HG03025 (cell line): ENCODE measurements at regions not wholly inside any gene's neighbourhood (a gene's known extent, or its start where the extent isn't known, plus 50 kb on each side); places are given as distances from the start of the nearest gene placed in this dataset.

Experiments used
- ATAC-seq: cut with Tn5 transposase; IDR thresholded peaks from one replicate; pipeline ENCODE4 v1.9.1; 2021; ENCODE audit warnings: mild to moderate bottlenecking, moderate library complexity; ENCODE audit not compliant: unreplicated experiment, low FRiP score

DNA sequence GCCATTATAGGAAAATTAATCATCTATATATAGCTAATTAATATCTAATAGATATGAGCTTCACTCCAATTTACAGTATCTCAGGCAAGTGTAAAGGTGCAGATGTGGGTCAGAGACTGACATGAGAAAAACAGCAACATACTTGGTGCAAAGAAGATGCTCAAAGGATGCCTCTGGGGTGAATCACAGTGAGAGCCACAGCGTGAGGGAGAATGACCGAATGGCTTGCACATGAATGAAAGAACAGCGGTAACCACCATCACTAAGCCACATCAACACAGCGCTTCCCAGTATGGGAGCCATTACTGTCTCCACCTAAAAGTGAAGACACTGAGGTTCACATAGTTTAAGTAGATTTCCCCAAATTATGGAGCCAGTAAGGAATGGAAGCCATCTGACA is 423.4 kb upstream of the ID2 start:
- ATAC-seq: no peak

DNA sequence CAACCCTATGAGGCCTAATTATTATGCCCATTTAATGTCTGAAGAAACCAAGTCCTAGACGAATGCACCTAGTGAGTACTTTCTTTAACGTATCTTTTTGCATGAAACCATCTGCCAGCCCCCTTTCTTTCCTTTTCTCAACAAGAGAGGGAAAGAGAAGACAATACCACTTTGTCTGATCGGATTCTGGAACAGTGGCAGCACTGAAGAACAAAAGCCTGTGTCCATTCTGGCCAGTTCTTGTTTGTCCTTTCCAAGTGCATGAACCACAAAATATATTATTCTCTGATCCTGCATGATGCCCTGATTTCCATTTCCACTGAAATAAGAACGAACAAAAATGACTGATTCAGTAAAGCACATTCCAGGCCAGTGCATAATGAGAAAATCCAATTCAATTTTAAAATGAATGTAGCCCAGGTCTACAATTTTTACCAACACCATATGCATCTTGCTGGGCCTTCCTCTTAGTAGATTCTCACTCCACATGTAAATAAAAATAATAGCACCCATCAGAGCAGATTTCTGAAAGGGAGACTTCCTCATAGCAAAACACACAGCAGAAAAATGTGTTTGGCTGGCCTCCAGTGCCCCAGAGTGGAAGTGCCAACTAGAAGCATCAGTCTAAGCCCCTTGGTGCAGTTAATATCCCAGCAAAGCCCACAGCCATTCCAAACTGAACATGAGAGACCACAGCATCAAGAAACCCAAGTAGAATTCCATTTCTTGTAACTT is 422.6 kb upstream of the ID2 start:
- ATAC-seq: no peak

DNA sequence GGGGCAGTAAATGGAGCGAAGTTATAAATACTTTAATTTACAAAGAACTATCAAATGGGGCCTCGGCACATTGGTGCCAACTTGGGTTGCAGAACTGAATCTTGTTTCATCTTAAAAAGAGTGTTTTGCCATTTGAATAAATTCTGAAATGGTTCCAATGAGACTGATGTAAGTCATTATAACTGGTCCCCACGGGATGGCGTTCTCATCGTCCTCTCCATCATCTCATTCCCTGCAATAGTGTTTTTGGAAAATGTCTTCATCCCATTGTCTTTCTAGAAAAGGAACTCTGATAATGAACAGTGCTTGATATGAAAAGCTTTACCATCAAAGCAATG is 422.0 kb upstream of the ID2 start:
- no peak for ATAC-seq

DNA sequence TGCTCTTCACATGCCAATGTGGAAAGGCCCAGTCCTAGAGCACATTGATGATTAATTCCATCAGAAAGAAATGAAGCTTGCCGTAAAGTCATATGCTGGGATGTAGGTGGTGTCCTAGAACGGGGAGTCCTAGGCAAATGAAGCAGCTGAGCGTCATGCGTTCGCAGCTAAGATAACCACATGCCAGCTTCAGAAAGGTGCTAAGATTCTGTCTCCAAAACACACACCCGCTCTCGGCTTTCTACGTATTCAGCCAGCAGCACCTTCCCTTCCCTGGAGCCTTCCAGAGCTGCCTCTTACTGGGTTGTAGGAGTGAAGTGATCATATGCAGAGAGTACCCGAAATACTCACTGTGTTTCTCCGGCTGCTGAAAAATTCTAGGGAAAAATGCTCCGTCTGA is 421.6 kb upstream of the ID2 start:
- ATAC-seq: no peak

DNA sequence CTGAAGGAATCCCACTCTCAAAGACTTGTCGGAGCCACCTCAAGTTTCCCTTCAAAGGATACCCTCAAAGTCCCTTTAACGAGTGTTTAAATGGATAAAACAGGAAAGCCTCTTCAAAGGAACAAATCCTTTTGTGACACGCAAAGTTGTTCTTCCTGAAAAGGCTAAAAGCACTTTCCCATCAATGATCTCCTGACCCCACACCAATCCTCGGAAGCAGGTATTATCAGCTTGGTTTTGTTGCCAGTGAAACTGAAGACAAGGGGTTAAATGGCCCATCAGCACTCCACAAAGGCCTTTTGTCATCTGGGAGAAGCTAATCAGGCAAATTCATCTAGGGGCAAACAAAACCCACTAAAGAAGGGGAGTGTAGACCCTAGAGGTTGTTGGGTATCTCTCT is 418.0 kb upstream of the ID2 start:
- no peak for ATAC-seq

DNA sequence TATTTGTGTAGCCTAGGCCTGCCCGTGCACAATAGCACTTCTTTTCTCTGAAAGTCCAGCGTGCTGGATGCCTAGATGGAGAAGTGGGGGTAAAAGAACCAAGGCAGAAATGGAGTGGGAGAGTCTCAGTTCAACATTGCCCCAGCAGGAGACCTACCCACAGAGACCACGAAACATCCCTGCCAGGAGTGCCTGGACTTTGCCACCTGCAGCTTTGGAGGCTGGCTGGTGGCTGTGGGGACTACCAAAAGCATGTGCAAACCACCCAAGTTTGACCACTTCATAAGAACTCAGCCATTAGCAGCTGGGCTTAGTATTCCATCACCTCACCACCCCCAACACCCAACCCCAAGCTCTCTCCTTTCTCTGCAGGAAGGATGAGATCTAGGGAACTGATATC is 416.9 kb upstream of the ID2 start:
- no peak for ATAC-seq

DNA sequence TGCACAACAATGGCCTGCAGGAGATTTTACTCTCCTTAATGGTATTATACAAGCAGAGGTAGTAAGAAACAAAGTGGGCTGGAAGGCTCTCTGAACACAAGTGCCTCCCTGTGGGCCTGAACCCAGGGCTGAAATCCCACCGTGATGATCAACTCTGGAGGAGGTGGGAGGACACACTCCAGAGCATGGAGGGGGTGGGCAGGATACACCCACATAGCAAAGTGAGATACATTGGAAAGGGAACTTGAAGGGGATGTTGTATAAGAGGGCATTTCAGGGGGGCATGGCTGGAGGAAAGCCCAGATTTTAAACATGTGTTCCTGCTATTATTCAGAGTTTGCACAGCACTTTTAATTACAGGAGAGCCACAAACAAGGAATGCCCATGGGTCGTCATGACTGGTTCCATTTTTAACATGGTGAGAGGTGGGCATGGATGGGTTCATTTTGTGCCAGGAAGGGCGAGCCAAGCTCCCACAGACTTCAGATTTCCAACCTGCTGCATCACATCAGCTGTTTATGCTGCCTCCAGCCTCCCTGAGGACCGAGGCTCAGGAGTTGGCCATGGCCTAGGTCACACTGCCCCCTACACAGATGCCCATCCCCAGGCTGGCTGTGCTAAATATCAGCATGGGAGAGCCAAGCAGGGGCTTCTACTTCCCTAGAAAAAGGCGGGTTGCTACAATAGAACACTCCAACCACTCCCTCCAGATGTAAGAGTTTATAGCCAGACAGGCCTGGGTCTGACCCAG is 416.2 kb upstream of the ID2 start:
- ATAC-seq: no peak

DNA sequence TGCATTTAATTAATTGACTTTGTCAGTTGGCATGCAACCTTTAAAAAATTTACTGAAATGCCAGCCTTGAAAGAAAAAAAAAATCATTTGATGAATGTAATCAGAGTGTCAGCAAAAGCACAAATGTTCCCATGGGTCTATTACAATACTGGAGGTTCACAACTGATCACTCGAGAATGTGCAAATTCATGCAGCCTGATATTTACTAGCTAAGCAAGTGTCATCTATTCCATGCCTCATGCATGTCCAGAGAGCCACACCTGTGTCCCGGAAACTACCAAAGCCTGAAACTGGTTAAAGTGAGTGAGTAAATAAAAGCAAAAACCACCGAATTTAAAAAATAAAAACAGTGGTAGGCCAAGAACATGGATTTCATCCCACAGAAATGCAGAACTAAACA is 415.3 kb upstream of the ID2 start:
- no peak for ATAC-seq

DNA sequence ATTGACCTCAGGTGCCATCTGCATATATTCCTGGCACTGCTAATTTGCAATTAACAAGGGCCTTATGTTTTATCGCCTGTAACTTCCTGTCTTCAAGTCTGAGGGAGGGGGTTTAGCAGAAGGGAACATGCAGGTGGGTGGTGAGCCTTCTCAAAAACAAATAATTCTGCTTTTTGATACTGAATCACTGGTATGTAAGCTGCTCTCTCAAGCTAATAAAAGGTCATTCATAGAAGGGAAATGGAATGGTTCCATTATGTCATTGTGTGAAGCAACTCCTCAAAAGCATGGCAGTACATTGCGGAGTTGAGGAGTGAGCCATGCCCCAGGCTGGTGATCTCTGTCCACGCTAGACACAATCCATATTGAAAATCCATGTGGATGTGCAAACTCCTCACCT is 414.8 kb upstream of the ID2 start:
- no peak for ATAC-seq

DNA sequence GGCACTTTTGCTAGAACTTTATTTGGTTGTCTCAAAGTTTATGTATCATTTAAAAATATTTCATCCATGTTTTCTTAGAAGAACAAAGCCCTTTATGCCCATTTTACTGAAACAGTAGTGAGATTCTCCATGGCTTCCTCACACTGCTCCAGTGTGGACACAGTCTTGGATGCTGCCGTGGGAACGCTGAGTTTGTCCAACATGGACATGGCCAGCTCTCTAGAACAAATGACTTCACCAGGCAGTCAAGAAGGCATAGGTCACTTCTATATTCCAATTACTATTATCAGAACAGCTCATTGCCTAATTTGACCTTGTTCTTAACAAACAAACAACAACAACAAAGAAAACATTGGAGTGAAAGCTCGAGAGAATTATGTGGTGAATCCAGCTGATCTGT is 414.1 kb upstream of the ID2 start:
- ATAC-seq: no peak

DNA sequence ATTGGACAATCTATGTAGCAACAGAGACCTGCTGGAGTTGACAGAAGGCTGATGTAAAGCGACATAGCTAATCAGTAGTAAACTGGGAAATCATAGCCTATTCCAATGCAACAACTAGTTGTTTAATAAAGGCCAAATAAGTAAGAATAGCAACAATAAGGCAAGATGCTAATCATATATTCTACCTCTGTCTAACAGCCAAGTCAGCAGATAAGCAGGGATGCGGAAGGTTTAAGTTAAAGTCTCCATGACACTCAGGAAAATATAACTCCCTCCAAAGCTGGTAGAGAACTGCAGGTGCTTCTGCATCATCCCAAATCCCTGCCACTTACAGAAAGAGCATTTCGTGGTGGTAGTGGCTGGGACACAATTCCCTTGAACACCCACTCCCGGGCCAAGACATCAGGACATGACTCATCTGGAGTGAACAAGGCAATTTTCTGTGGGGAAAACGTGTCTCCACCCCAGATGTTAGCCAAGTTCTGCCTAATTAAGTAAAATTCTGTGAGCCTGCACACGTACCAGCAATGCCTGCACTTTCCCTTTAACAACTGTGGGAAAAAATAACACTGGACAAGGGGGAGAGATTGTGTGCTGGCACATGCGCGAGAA is 413.6 kb upstream of the ID2 start:
- ATAC-seq: no peak

DNA sequence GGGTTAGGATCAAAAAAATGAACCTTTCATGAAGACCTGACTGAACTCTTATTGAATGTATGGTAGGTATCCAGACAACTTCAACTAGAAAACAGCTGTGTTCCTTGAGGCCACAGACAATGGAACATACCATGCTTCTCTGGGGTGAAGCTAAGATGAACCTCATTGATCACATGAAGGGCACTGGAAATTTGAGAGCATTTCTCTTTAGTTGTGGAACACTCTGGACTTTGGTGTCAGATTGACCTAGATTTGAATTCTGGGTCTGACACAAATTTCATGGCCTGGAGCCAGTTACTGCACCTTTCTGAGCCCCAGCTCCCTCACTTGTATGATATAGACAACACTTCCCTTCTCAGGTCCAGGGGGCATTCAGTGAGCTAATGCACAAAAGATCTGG is 411.2 kb upstream of the ID2 start:
- ATAC-seq: no peak

DNA sequence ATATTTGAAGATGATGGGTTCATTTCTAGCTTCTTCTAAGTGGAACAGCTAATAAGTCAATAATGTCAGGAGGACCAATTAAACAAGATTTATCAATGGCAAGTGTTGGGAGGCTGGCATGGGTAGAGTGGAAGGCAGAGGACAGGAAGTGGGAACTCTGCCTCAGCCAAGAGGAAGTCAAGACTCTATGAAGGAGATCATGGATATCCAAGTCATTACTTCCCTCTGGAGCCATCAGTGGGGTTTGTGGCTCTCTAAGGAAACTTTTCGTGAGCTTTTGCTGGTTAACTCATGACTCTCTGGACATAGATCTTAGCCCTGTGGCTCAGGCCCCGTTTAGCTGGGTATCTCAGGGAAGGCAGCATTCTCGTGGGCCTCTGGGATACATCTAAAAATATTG is 410.4 kb upstream of the ID2 start:
- no peak for ATAC-seq

DNA sequence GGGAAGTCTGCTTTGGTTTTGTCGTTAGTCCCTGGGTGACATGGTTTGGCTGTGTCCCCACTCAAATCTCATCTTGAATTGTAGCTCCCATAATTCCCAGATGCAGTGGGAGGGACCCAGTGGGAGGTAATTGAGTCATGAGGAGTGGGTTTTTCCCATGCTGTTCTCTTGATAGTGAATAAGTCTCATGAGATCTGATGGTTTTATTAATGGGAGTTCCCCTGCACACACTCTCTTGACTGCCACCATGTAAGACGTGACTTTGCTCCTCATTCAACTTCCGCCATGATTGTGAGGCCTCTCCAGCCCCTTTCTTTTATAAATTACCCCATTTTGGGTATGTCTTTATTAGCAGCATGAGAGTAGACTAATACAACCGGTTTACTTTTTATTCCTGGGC is 405.8 kb upstream of the ID2 start:
- no peak for ATAC-seq

DNA sequence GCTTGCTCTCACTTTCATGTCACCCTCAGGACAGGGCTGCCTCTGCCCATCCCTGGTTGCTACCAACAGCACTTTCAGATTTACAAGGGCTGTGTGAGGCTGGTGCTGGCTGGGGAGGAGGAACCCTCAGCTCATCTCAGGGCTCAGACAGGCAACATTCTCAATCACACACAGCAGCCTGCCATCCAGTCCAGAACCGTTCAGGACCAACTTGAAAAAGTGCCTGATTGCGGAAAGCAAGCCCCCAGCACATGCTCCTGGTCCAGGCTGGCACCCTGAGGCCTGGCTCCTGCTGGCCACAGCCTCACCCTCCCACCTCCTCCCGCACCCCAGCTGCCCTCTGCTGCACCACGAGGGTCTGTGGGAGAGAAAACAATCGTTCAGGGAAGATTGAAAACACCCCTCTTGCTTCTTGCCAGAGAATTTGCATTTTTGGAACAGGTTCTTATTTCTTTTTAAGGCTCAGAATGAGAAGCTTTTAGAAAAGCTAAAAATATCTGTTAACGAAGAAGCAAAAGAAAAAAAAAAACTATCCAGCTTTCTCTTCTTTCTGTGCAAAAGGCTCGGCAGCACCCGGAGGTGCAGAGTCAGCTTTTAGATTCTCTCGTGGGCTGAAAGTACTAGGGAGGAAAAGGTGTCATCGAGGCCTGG is 403.8 kb upstream of the ID2 start:
- ATAC-seq: no peak

DNA sequence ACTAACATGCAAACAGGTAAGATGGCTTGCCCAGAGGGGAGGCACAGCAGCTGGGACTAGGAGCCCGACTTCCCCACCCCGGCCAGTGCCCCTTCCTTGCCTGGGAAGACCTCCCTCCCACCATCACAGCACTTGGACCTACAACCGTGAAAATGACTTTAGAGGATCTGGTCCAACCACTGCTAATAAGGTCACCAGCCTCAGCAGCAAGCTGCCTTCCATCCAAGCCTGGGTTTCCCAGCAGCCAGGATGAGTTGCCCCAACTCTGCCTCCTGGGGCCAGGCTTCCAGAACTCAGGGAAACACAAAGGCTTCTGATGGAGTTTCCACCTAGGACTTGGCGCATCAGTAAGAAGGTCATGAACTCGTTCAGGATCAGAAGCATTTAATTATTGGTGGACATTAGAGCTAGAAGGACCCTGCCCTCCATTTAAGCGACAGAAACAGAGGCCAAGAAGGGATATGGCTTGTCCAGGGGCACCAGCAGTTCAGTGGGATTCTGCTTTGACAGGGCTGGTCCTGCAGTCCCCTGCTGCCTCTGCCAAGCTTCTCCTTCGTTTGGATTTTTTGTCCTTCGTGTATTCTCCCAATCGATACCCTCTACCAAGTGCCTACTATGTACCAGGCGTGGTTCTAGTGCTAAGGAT is 403.0 kb upstream of the ID2 start:
- no peak for ATAC-seq

DNA sequence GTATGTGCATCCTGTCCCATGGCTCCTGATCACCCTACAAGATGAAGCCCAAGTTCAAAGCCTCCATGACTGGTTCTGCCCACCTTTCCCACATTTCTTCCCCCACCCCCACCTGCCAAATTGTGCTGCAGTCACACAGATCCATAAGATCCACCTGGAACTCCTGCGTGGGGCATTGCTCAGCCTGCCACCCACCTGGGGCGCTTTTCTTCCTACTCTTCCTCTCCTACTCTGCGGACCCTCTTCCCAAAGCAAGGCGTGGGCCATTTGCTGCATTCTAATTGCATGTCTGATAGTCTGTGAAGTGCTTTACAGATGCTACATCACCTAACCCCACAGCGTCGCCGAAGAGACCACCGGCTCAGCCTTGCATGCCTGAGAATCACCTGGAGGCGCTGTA is 402.4 kb upstream of the ID2 start:
- ATAC-seq: no peak

DNA sequence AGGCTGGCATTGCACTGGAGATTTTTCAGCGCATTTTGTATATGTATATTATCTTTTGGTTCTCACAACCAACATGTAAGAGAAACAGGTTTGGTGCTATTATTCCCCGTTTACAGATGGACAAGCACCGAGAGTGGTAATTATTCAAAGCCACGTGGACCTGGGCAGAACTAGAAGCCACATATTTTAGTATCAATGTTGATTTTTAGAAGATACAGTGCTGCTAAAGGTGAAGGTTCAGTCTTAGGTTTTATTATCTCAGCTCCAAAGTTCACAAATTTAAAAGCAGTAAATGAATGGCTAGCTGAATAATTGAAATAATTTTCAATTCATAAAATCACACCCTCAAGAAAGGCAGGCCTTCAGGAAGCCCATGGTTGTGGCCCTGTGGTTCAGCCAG is 400.6 kb upstream of the ID2 start:
- ATAC-seq: no peak

DNA sequence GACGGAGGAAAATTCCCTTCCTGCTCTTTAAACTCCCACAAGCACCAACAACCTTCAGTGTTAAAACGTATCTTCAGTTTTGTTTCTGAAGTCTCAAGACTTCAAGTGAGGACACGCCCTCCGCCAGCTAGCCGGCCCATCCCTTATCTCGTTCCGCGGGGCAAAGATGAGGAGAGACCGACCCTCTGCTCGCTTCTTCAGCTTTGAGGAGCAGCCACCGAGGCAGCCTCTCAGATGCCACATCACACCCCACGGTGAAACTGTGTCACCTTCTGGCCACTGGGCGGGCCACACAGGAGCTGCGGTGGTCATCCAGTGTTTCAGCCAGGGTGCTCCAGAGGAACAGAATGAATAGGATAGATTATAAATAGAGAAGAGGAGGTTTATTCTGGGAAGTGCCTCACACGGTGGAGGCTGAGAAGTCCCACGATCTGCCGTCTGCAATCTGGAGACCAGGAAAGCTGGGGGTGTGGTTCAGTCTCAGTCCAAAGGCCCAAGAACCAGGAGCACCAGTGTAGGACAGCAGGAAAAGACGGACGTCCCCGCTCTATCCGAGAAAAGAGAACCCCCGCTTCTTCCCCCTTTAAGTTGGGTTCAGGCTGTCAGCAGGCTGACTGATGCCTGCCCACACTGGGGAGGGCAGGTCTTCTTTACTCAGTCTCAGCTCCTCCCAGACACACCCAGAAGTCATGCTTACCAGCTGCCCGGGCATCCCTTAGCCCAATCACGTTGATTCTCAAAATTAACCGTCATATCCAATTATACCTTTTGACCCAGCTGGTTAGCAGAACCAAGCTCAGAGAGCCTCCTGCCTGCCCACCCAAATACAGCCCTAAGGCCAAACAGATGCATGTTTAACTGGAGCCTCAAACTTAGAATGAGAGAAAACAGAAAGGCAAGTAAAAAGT is 399.7 kb upstream of the ID2 start:
- no peak for ATAC-seq

DNA sequence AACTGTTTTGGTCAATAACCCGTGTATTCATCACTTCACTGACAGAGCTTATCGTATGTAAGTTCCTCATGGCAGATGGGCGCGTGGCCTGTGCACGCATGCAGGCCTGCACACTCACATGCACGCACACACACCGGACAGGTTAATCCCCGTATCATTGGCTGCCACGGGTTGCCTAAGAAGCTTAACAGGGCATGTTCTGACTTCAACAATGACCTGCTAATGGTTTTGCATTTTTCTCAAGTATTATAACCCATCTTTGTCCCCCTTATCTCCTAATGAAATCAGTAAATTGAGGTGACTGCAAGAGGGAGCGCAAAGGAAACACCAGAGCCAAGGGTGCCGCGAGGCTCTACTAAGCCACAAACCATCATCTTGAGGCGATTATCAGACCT is 399.0 kb upstream of the ID2 start:
- no peak for ATAC-seq
